Peyer's patch (tissue), 4 donors: ENCODE measurements at regions not wholly inside any gene's neighbourhood (a gene's known extent, or its start where the extent isn't known, plus 50 kb on each side); places are given as distances from the start of the nearest gene placed in this dataset.

Source experiments
- POLR2A ChIP-seq, 2 donors: fragments of 450-650 bp; IDR thresholded peaks; one replicate each; pipeline ENCODE4 v1.5.1; 2017; ENCODE audit warnings: antibody characterized with exemption in 2 of 2, mild to moderate bottlenecking in 2 of 2, moderate library complexity in 2 of 2
- TF ChIP-seq, protein P1 (sequence below), 6 experiments: fragments of 450-650 bp in 4 of 6; fragments of 200-600 bp in 2 of 6; sonication (generic) in 1 of 6; IDR thresholded peaks; one replicate each; pipeline ENCODE4 v1.5.1; 2017 to 2019; ENCODE audit warnings: antibody characterized with exemption in 6 of 6, mild to moderate bottlenecking in 3 of 6, moderate library complexity in 1 of 6

DNA sequence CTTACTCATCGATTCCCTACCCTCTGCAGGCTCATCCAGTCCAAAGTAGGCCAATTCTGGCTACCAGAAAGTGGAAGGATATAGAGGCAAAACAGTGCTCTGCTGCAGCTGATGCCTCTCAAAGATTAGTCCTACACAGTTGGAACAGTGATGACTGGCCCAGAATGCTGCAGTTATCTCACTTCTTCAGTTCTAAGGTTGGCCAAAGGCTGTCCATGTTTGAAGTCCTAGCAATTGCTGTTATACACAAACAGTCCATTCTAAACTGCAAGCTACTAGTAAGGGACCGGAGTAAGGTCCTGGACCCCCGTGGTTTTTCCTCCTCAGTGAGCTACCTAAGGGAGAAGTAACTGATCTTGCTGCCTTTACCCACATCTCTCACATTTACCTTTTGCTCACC, 129.1 kb upstream of the NRIP1 start:
- TF ChIP-seq, protein P1, sequence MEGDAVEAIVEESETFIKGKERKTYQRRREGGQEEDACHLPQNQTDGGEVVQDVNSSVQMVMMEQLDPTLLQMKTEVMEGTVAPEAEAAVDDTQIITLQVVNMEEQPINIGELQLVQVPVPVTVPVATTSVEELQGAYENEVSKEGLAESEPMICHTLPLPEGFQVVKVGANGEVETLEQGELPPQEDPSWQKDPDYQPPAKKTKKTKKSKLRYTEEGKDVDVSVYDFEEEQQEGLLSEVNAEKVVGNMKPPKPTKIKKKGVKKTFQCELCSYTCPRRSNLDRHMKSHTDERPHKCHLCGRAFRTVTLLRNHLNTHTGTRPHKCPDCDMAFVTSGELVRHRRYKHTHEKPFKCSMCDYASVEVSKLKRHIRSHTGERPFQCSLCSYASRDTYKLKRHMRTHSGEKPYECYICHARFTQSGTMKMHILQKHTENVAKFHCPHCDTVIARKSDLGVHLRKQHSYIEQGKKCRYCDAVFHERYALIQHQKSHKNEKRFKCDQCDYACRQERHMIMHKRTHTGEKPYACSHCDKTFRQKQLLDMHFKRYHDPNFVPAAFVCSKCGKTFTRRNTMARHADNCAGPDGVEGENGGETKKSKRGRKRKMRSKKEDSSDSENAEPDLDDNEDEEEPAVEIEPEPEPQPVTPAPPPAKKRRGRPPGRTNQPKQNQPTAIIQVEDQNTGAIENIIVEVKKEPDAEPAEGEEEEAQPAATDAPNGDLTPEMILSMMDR (IDR thresholded peaks at IDR 0.05), result no peak
- no peak for TF ChIP-seq POLR2A (IDR thresholded peaks at IDR 0.05)
